ENCODE measurements at regions not wholly inside any gene's neighbourhood (a gene's known extent, or its start where the extent isn't known, plus 50 kb on each side); places are given as distances from the start of the nearest gene placed in this dataset.

DNA sequence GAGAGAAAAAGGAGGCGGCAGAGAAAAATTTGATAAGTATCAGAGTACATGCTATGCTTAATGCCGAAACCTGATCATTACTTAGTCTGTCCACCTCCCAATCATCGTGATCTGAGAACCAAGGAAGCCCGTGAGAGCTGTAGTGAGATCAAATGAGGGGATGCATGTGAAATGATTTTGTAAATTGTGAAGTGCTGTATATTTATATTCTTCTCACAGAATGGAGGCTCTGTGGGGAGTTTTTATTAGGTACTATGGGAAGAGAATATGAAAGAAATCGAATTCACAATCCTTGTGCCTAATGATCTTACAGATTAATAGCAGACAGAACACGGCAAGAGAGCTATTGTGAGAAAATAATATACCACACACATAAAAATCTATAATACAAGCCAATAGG lies 115.5 kb downstream of the LYPLAL1 start:
- TF ChIP-seq, protein P1, sequence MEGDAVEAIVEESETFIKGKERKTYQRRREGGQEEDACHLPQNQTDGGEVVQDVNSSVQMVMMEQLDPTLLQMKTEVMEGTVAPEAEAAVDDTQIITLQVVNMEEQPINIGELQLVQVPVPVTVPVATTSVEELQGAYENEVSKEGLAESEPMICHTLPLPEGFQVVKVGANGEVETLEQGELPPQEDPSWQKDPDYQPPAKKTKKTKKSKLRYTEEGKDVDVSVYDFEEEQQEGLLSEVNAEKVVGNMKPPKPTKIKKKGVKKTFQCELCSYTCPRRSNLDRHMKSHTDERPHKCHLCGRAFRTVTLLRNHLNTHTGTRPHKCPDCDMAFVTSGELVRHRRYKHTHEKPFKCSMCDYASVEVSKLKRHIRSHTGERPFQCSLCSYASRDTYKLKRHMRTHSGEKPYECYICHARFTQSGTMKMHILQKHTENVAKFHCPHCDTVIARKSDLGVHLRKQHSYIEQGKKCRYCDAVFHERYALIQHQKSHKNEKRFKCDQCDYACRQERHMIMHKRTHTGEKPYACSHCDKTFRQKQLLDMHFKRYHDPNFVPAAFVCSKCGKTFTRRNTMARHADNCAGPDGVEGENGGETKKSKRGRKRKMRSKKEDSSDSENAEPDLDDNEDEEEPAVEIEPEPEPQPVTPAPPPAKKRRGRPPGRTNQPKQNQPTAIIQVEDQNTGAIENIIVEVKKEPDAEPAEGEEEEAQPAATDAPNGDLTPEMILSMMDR (IDR thresholded peaks at IDR 0.05 in 4 of 5, conservative IDR thresholded peaks at IDR 0.05 in 1 of 5): no peak
- TF ChIP-seq POLR2A (IDR thresholded peaks at IDR 0.05): no peak
